HepG2 (cell line): ENCODE measurements at regions not wholly inside any gene's neighbourhood (a gene's known extent, or its start where the extent isn't known, plus 50 kb on each side); places are given as distances from the start of the nearest gene placed in this dataset.

ENCODE experiments used
- ATAC-seq: fragments of 200-7000 bp; cut with Tn5 transposase; 3 replicates; pipeline ENCODE4 v1.9.1; 2020; ENCODE audit warnings: mild to moderate bottlenecking, moderate library complexity
- BruUV-seq: library from RNA; stranded (reverse); fragments of 400-500 nt; replicated peaks from 2 replicates; lab custom pipeline; 2021; lab: Mats Ljungman, UMichigan
- CTCF ChIA-PET: fragments of 300-600 bp; formaldehyde crosslinking; extraction: SDS; loops from one replicate; lab custom pipeline; 2021; ENCODE audit warnings: low total read pairs, inconsistent platforms, low intra/inter-chr PET ratio; lab: Yijun Ruan, JAX
- POLR2A ChIA-PET: fragments of 350-600 bp; sonication (Branson Sonifier 250); formaldehyde crosslinking; loops from one replicate; lab custom pipeline; 2020; ENCODE audit warnings: antibody characterized with exemption, inconsistent platforms; lab: Yijun Ruan, JAX
- DNase-seq: peaks from one replicate; pipeline ENCODE4 v3.0.0-alpha.2; 2015; ENCODE audit warnings: low spot score
- FAIRE-seq: peaks from 3 replicates; lab custom pipeline; 2011; peaks lifted over from hg19 to GRCh38; lab: Jason Lieb, UNC
- H2AFZ ChIP-seq: one replicate; pipeline ENCODE4 v1.6.1; 2011; ENCODE audit warnings: low read length, inconsistent platforms
- H3K27ac ChIP-seq: fragments of 300-600 bp; 3 replicates; pipeline ENCODE4 v1.8.0; 2011; ENCODE audit warnings: mixed run types, mild to moderate bottlenecking, mixed read lengths, low read length, inconsistent platforms; ENCODE audit not compliant: insufficient read depth; ENCODE audit errors: extremely low read length
- H3K27me3 ChIP-seq, 2 experiments: fragments of 200-600 bp in 1 of 2; 2 replicates in 1 of 2; 3 replicates in 1 of 2; pipeline versions ENCODE4 v1.6.0 to v1.8.0; 2011; ENCODE audit warnings: low read length in 2 of 2, mild to moderate bottlenecking in 2 of 2, moderate library complexity in 2 of 2, inconsistent platforms in 1 of 2; ENCODE audit not compliant: insufficient read depth in 2 of 2, control insufficient read depth in 1 of 2
- H3K36me3 ChIP-seq, 2 experiments: fragments of 200-600 bp in 1 of 2; replicated peaks in 1 of 2; 2 replicates in 1 of 2; 3 replicates in 1 of 2; pipeline versions ENCODE4 v1.5.1 to v1.8.0; 2011; ENCODE audit warnings: low read length in 2 of 2, inconsistent platforms in 1 of 2; ENCODE audit not compliant: insufficient read depth in 2 of 2, control insufficient read depth in 1 of 2
- H3K4me1 ChIP-seq: 2 replicates; pipeline ENCODE4 v1.5.1; 2012; ENCODE audit warnings: low read length, inconsistent platforms; ENCODE audit not compliant: insufficient read depth
- H3K4me2 ChIP-seq: 2 replicates; pipeline ENCODE4 v1.6.0; 2011; ENCODE audit warnings: low read depth, low read length, inconsistent platforms
- H3K4me3 ChIP-seq, 3 experiments: fragments of 200-600 bp in 1 of 3; sonication (generic), shearing (Covaris generic) in 1 of 3; replicated peaks in 1 of 3; 2 replicates each; pipeline ENCODE4 v1.5.1; 2011 to 2016; ENCODE audit warnings: low read length in 3 of 3, inconsistent platforms in 2 of 3, low read depth in 2 of 3, mild to moderate bottlenecking in 2 of 3, control low read depth in 1 of 3, mixed read lengths in 1 of 3; ENCODE audit not compliant: insufficient read depth in 1 of 3
- H3K79me2 ChIP-seq: one replicate; pipeline ENCODE4 v1.6.1; 2011; ENCODE audit warnings: low read length, inconsistent platforms; ENCODE audit not compliant: insufficient read depth
- H3K9ac ChIP-seq: 2 replicates; pipeline ENCODE4 v1.6.0; 2011; ENCODE audit warnings: mild to moderate bottlenecking, low read depth, low read length, inconsistent platforms; ENCODE audit not compliant: insufficient read depth
- H3K9me3 ChIP-seq: 2 replicates; pipeline ENCODE4 v1.5.1; 2012; ENCODE audit warnings: mild to moderate bottlenecking, low read length
- H4K20me1 ChIP-seq: 2 replicates; pipeline ENCODE4 v1.6.0; 2011; ENCODE audit warnings: inconsistent platforms, mild to moderate bottlenecking, low read length, moderate library complexity; ENCODE audit not compliant: insufficient read depth
- CEBPB ChIP-seq: IDR thresholded peaks from 2 replicates; pipeline ENCODE4 v1.6.1; 2011; ENCODE audit warnings: low read depth, low read length, improper control_type of control experiment, borderline replicate concordance
- FLYWCH1 ChIP-seq: sonication (generic); formaldehyde crosslinking; IDR thresholded peaks from 2 replicates; pipeline ENCODE4 v1.8.1; 2023; ENCODE audit warnings: mild to moderate bottlenecking, missing genetic modification reagents
- PLRG1 ChIP-seq: fragments of 450-650 bp; conservative IDR thresholded peaks from 2 replicates; pipeline ENCODE4 v1.6.1; 2016
- RAD21 ChIP-seq: fragments of 450-650 bp; formaldehyde crosslinking; IDR thresholded peaks from 2 replicates; pipeline ENCODE4 v1.5.0; 2020; ENCODE audit warnings: mild to moderate bottlenecking
- SOX13 ChIP-seq, 3 experiments: fragments of 450-650 bp in 1 of 3; sonication (generic) in 1 of 3; formaldehyde crosslinking in 1 of 3; IDR thresholded peaks in 2 of 3; conservative IDR thresholded peaks in 1 of 3; 2 replicates each; pipeline versions ENCODE4 v1.5.0 to v1.6.1; 2016 to 2020; ENCODE audit warnings: antibody characterized with exemption in 1 of 3, mild to moderate bottlenecking in 1 of 3, missing compliant biosample characterization in 1 of 3, missing genetic modification reagents in 1 of 3, moderate library complexity in 1 of 3
- SOX6 ChIP-seq, 2 experiments: fragments of 450-650 bp in 1 of 2; sonication (generic) in 1 of 2; formaldehyde crosslinking in 1 of 2; IDR thresholded peaks; 2 replicates each; pipeline versions ENCODE4 v1.4.0 to v1.6.1; 2017 to 2020; ENCODE audit warnings: antibody characterized with exemption in 1 of 2, mild to moderate bottlenecking in 1 of 2, missing genetic modification reagents in 1 of 2
- TEAD2 ChIP-seq: sonication (generic); formaldehyde crosslinking; IDR thresholded peaks from 2 replicates; pipeline ENCODE4 v1.9.0; 2021; ENCODE audit warnings: missing genetic modification reagents
- ZIK1 ChIP-seq: sonication (generic); formaldehyde crosslinking; IDR thresholded peaks from 2 replicates; pipeline ENCODE4 v1.5.0; 2020; ENCODE audit warnings: mild to moderate bottlenecking, low read depth, missing genetic modification reagents, borderline replicate concordance
- ZNF326 ChIP-seq: sonication (generic); formaldehyde crosslinking; IDR thresholded peaks from 2 replicates; pipeline ENCODE4 v1.4.0; 2020; ENCODE audit warnings: missing genetic modification reagents, borderline replicate concordance
- ZNF501 ChIP-seq: sonication (generic); formaldehyde crosslinking; IDR thresholded peaks from 2 replicates; pipeline ENCODE4 v1.5.1; 2020; ENCODE audit warnings: mild to moderate bottlenecking, moderate library complexity, missing genetic modification reagents
- ZNF552 ChIP-seq: sonication (generic); formaldehyde crosslinking; IDR thresholded peaks from 2 replicates; pipeline ENCODE4 v1.9.0; 2022; ENCODE audit warnings: missing genetic modification reagents, mild to moderate bottlenecking, borderline replicate concordance
- ZNF556 ChIP-seq: sonication (generic); formaldehyde crosslinking; IDR thresholded peaks from 2 replicates; pipeline ENCODE4 v1.4.0; 2020; ENCODE audit warnings: mild to moderate bottlenecking, missing genetic modification reagents, borderline replicate concordance
- ZNF672 ChIP-seq: sonication (generic); formaldehyde crosslinking; IDR thresholded peaks from 2 replicates; pipeline ENCODE4 v1.8.1; 2022; ENCODE audit warnings: missing genetic modification reagents
- ZSCAN29 ChIP-seq: sonication (generic); formaldehyde crosslinking; conservative IDR thresholded peaks from 2 replicates; pipeline ENCODE4 v1.4.0; 2020; ENCODE audit warnings: mild to moderate bottlenecking, missing genetic modification reagents
- in situ Hi-C: cut with HindIII; loops from 2 replicates; pipeline ENCODE4 v1.10.0; 2017; ENCODE audit warnings: low pct_unique_long_range_greater_than_20kb; ENCODE audit not compliant: extremely low pct_ligation_motif_present
- intact Hi-C: fragments of 100-400 bp; cut with micrococcal nuclease; formaldehyde crosslinking; loops from one replicate; pipeline ENCODE4 v1.10.0; 2022; ENCODE audit not compliant: unreplicated experiment
- TF ChIP-seq, protein P1 (sequence below): sonication (generic); formaldehyde crosslinking; IDR thresholded peaks from 2 replicates; pipeline ENCODE4 v1.5.0; 2020; ENCODE audit warnings: missing genetic modification reagents
- TF ChIP-seq, protein P2 (sequence below): sonication (generic); formaldehyde crosslinking; IDR thresholded peaks from 2 replicates; pipeline ENCODE4 v1.4.0; 2020; ENCODE audit warnings: missing genetic modification reagents
- TF ChIP-seq, protein P3 (sequence below): sonication (generic); formaldehyde crosslinking; IDR thresholded peaks from 2 replicates; pipeline ENCODE4 v1.8.1; 2023; ENCODE audit warnings: missing genetic modification reagents, inconsistent platforms, borderline replicate concordance

DNA sequence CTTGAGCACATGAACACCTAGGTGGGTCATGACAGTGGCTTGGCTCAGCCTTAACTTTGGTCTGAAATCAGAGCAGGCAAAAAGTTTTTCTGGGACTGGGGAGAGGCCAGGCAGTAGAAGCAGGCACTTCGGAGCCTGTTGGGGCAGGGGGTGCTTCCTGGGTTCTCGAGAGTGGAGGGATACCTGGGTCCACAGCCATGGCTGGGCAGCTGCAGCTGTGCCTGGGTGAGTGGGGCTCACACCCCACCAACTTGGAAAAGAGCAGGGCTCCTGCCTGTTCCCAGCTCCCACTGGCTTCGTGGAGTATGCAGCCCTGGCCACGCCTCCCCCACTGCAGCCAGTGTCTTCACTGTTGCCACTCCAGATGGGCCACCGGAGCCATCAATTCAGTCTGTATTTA, 56.4 kb upstream of the NUDT6 start (continued):
- TF ChIP-seq ZNF501 (no peak), SOX6 (IDR thresholded peaks at IDR 0.05) (no peak), SOX6 (CRISPR knock-in tag; IDR thresholded peaks at IDR 0.05) (no peak), SOX13 (IDR thresholded peaks at IDR 0.05) (no peak), SOX13 (CRISPR knock-in tag; conservative IDR thresholded peaks at IDR 0.05 in 1 of 2, IDR thresholded peaks at IDR 0.05 in 1 of 2) (no peak), ZSCAN29 (CRISPR knock-in tag) (no peak)
- TF ChIP-seq, protein P1, sequence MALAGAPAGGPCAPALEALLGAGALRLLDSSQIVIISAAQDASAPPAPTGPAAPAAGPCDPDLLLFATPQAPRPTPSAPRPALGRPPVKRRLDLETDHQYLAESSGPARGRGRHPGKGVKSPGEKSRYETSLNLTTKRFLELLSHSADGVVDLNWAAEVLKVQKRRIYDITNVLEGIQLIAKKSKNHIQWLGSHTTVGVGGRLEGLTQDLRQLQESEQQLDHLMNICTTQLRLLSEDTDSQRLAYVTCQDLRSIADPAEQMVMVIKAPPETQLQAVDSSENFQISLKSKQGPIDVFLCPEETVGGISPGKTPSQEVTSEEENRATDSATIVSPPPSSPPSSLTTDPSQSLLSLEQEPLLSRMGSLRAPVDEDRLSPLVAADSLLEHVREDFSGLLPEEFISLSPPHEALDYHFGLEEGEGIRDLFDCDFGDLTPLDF (CRISPR knock-in tag), result no peak
- TF ChIP-seq, protein P2, sequence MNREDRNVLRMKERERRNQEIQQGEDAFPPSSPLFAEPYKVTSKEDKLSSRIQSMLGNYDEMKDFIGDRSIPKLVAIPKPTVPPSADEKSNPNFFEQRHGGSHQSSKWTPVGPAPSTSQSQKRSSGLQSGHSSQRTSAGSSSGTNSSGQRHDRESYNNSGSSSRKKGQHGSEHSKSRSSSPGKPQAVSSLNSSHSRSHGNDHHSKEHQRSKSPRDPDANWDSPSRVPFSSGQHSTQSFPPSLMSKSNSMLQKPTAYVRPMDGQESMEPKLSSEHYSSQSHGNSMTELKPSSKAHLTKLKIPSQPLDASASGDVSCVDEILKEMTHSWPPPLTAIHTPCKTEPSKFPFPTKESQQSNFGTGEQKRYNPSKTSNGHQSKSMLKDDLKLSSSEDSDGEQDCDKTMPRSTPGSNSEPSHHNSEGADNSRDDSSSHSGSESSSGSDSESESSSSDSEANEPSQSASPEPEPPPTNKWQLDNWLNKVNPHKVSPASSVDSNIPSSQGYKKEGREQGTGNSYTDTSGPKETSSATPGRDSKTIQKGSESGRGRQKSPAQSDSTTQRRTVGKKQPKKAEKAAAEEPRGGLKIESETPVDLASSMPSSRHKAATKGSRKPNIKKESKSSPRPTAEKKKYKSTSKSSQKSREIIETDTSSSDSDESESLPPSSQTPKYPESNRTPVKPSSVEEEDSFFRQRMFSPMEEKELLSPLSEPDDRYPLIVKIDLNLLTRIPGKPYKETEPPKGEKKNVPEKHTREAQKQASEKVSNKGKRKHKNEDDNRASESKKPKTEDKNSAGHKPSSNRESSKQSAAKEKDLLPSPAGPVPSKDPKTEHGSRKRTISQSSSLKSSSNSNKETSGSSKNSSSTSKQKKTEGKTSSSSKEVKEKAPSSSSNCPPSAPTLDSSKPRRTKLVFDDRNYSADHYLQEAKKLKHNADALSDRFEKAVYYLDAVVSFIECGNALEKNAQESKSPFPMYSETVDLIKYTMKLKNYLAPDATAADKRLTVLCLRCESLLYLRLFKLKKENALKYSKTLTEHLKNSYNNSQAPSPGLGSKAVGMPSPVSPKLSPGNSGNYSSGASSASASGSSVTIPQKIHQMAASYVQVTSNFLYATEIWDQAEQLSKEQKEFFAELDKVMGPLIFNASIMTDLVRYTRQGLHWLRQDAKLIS (CRISPR knock-in tag), result no peak

DNA sequence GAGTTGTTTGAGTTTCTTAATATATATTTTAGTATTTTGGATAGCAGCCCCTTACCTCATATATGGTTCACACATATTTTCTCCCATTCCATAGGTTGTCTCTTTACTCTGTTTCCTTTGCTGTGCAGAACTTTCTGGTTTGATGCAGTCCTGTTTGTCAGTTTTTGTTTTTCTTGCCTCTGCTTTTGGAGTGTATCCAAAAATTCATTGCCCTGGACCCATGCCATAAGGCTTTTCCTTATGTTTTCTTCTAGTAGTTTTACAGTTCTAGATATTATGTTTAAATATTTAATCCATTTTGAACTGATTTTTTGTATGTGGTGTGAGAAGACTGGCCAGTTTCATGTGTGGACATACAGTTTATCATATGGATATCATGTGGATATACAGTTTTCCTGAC, 58.5 kb upstream of the NUDT6 start:
- BruUV-seq, result no TSS peak
- Histone ChIP-seq H3K9ac (no peak overlapping the region), H3K9me3 (peaks cover 8% of the 10 kb centered on the region), H3K27me3 (no peaks in the 10 kb centered on the region), H3K4me2 (no peak overlapping the region), H4K20me1 (no peaks in the 10 kb centered on the region), H3K4me3 (no peak overlapping the region), H3K4me1 (peaks cover 19% of the 10 kb centered on the region), H3K27ac (no peak overlapping the region), H3K36me3 (peaks cover 7 to 34% of the 10 kb centered on the region in 2 experiments; a peak in 4 of 5 replicates), H3K79me2 (no peaks in the 10 kb centered on the region), H2AFZ (no peak overlapping the region)
- in situ Hi-C loops (no loop called here), intact Hi-C loops (no loop called here)
- FAIRE-seq (no peak), DNase-seq (no peak), ATAC-seq (no peak)
- ChIA-PET CTCF (no interaction called here), POLR2A (no interaction called here)
- no peak for TF ChIP-seq ZNF326 (CRISPR knock-in tag)
- no peak for TF ChIP-seq ZIK1 (CRISPR knock-in tag)
- no peak for TF ChIP-seq RAD21 (CRISPR knock-in tag)
- no peak for TF ChIP-seq CEBPB
- no peak for TF ChIP-seq ZNF552 (CRISPR knock-in tag)
- no peak for TF ChIP-seq FLYWCH1
- TF ChIP-seq PLRG1, result no peak
- no peak for TF ChIP-seq ZNF672
- no peak for TF ChIP-seq ZNF556
- no peak for TF ChIP-seq TEAD2 (CRISPR knock-in tag)
- TF ChIP-seq, protein P3, sequence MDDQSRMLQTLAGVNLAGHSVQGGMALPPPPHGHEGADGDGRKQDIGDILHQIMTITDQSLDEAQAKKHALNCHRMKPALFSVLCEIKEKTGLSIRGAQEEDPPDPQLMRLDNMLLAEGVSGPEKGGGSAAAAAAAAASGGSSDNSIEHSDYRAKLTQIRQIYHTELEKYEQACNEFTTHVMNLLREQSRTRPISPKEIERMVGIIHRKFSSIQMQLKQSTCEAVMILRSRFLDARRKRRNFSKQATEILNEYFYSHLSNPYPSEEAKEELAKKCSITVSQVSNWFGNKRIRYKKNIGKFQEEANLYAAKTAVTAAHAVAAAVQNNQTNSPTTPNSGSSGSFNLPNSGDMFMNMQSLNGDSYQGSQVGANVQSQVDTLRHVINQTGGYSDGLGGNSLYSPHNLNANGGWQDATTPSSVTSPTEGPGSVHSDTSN (CRISPR knock-in tag), result no peak
